ENCODE measurements at regions not wholly inside any gene's neighbourhood (a gene's known extent, or its start where the extent isn't known, plus 50 kb on each side); places are given as distances from the start of the nearest gene placed in this dataset.

- TF ChIP-seq EP300 (IDR thresholded peaks at IDR 0.05) (no peak), CTCF (IDR thresholded peaks at IDR 0.05) (no peak), POLR2AphosphoS5 (IDR thresholded peaks at IDR 0.05) (no peak), POLR2A (IDR thresholded peaks at IDR 0.05) (no peak)
- 85 to 86% methylated on average over 4 of the region's 4 CpGs for WGBS, 2 donors
- Histone ChIP-seq H3K27me3 (no peaks in the 10 kb centered on the region), H3K36me3 (no peaks in the 10 kb centered on the region), H3K27ac (no peak overlapping the region), H3K4me3 (no peak overlapping the region), H3K4me1 (peaks cover 0 to 8% (median 3%) of the 10 kb centered on the region in 4 donors), H3K9me3 (no peaks in the 10 kb centered on the region)
- intact Hi-C loops (cut with DNase I), result no loop called here
- DNase-seq, result no peak
Measured at GRCh38 chr11:109859045-109859724, 234.0 kb upstream of the ZC3H12C start.

- intact Hi-C loops (cut with DNase I), result no loop called here
- Histone ChIP-seq H3K27ac (no peak overlapping the region), H3K9me3 (no peaks in the 10 kb centered on the region), H3K4me3 (no peak overlapping the region), H3K4me1 (peaks cover 0 to 8% (median 3%) of the 10 kb centered on the region in 4 donors), H3K36me3 (no peaks in the 10 kb centered on the region), H3K27me3 (no peaks in the 10 kb centered on the region)
- TF ChIP-seq POLR2AphosphoS5 (IDR thresholded peaks at IDR 0.05) (no peak), EP300 (IDR thresholded peaks at IDR 0.05) (no peak), CTCF (IDR thresholded peaks at IDR 0.05) (no peak), POLR2A (IDR thresholded peaks at IDR 0.05) (no peak)
- no peak for DNase-seq
- WGBS, 2 donors, result 71 to 73% methylated on average over 3 of the region's 3 CpGs
Measured at GRCh38 chr11:109862835-109863234, 230.4 kb upstream of the ZC3H12C start.

GRCh38 chr11:109864151-109864661, 229.0 kb upstream of the ZC3H12C start:
- no peak for DNase-seq
- H3K27me3 ChIP-seq, result no peaks in the 10 kb centered on the region
- TF ChIP-seq POLR2AphosphoS5 (IDR thresholded peaks at IDR 0.05), result no peak
- no peak for TF ChIP-seq POLR2A (IDR thresholded peaks at IDR 0.05)
- TF ChIP-seq CTCF (IDR thresholded peaks at IDR 0.05), result no peak
- TF ChIP-seq EP300 (IDR thresholded peaks at IDR 0.05), result no peak
- intact Hi-C loops (cut with DNase I), result no loop called here
- no peaks in the 10 kb centered on the region for H3K9me3 ChIP-seq
- no peak overlapping the region for H3K4me3 ChIP-seq
- peaks cover 0 to 8% (median 3%) of the 10 kb centered on the region in 4 donors for H3K4me1 ChIP-seq
- no peaks in the 10 kb centered on the region for H3K36me3 ChIP-seq
- no peak overlapping the region for H3K27ac ChIP-seq
- 69 to 86% methylated on average over 3 of the region's 3 CpGs for WGBS, 2 donors

GRCh38 chr11:109864834-109865547, 228.2 kb upstream of the ZC3H12C start:
- intact Hi-C loops (cut with DNase I), result no loop called here
- H3K4me3 ChIP-seq, result no peak overlapping the region
- TF ChIP-seq EP300 (IDR thresholded peaks at IDR 0.05), result no peak
- no peak for TF ChIP-seq POLR2A (IDR thresholded peaks at IDR 0.05)
- no peak for TF ChIP-seq POLR2AphosphoS5 (IDR thresholded peaks at IDR 0.05)
- no peak for TF ChIP-seq CTCF (IDR thresholded peaks at IDR 0.05)
- no peaks in the 10 kb centered on the region for H3K27me3 ChIP-seq
- peaks cover 0 to 8% (median 3%) of the 10 kb centered on the region in 4 donors for H3K4me1 ChIP-seq
- H3K9me3 ChIP-seq, result no peaks in the 10 kb centered on the region
- no peak for DNase-seq
- 54 to 64% methylated on average over 2 of the region's 2 CpGs for WGBS, 2 donors
- no peaks in the 10 kb centered on the region for H3K36me3 ChIP-seq
- no peak overlapping the region for H3K27ac ChIP-seq
